Karpas-422 (cell line): ENCODE measurements at regions not wholly inside any gene's neighbourhood (a gene's known extent, or its start where the extent isn't known, plus 50 kb on each side); places are given as distances from the start of the nearest gene placed in this dataset.

Source experiments
- DNase-seq: peaks from one replicate; pipeline ENCODE4 v3.0.0-alpha.2; 2015
- H2AFZ ChIP-seq: fragments of 200-600 bp; sonication (generic); 2 replicates; pipeline ENCODE4 v1.6.1; 2014; ENCODE audit warnings: antibody characterized with exemption, low read length, mixed read lengths
- H3K27ac ChIP-seq: fragments of 200-600 bp; sonication (generic); 2 replicates; pipeline ENCODE4 v1.5.1; 2014; ENCODE audit warnings: mild to moderate bottlenecking, low read length, moderate library complexity
- H3K27me3 ChIP-seq: fragments of 200-600 bp; sonication (generic); 2 replicates; pipeline ENCODE4 v1.6.1; 2014; ENCODE audit warnings: low read length, mixed read lengths
- H3K36me3 ChIP-seq: fragments of 200-600 bp; sonication (generic); 2 replicates; pipeline ENCODE4 v1.6.1; 2014; ENCODE audit warnings: low read length, mixed read lengths; ENCODE audit not compliant: insufficient read depth
- H3K4me1 ChIP-seq: fragments of 200-600 bp; sonication (generic); 2 replicates; pipeline ENCODE4 v1.6.1; 2014; ENCODE audit warnings: mild to moderate bottlenecking, low read length, mixed read lengths
- H3K4me2 ChIP-seq: fragments of 200-600 bp; sonication (generic); 2 replicates; pipeline ENCODE4 v1.6.1; 2014; ENCODE audit warnings: low read length, low read depth, mild to moderate bottlenecking; ENCODE audit not compliant: poor library complexity, severe bottlenecking
- H3K4me3 ChIP-seq: fragments of 200-600 bp; sonication (generic); 2 replicates; pipeline ENCODE4 v1.5.1; 2014; ENCODE audit warnings: mild to moderate bottlenecking, antibody characterized with exemption, low read length, mixed read lengths
- H3K79me2 ChIP-seq: fragments of 200-600 bp; sonication (generic); 2 replicates; pipeline ENCODE4 v1.6.1; 2014; ENCODE audit warnings: mild to moderate bottlenecking, low read length, mixed read lengths
- H3K9ac ChIP-seq: fragments of 200-600 bp; sonication (generic); 2 replicates; pipeline ENCODE4 v1.6.0; 2014; ENCODE audit warnings: low read length
- H3K9me2 ChIP-seq: fragments of 200-600 bp; sonication (generic), shearing (Covaris generic); replicated peaks from 2 replicates; pipeline ENCODE4 v1.6.0; 2014; ENCODE audit warnings: mild to moderate bottlenecking, low read length, moderate library complexity; ENCODE audit not compliant: insufficient read depth
- H3K9me3 ChIP-seq: fragments of 300-700, 200-600 bp; sonication (generic); 2 replicates; pipeline ENCODE4 v1.6.1; 2014; ENCODE audit warnings: low read length, mixed read lengths
- H4K20me1 ChIP-seq: fragments of 200-600 bp; sonication (generic); 2 replicates; pipeline ENCODE4 v1.6.1; 2014; ENCODE audit warnings: mild to moderate bottlenecking, antibody characterized with exemption, low read length, low read depth; ENCODE audit not compliant: insufficient read depth

DNA sequence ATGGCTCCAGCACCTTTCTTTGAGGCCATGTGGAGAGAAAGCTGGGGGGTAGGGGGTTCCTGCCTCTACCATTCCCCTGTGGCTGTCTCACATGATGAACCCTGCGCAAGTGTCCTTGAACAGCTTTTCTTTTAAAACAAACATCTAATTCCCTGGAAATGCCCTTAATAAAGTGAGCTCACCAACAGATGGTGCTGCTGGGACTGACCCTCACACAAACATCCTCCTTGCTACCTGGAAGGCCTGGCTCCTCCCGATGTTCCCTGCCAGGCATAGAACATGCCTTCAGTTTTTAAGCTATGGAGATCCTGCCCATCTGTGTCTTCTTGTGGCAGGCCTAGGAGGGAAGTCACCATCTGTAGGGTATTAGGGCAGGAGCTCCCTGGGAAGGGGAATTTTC, 60.7 kb upstream of the GATA6 start:
- H3K4me1 ChIP-seq: no peaks in the 10 kb centered on the region
- H3K79me2 ChIP-seq: no peaks in the 10 kb centered on the region
- H3K9me3 ChIP-seq: no peaks in the 10 kb centered on the region
- no peak overlapping the region for H3K9ac ChIP-seq
- no peak overlapping the region for H3K4me3 ChIP-seq
- no peaks in the 10 kb centered on the region for H4K20me1 ChIP-seq
- no peaks in the 10 kb centered on the region for H3K27me3 ChIP-seq
- H2AFZ ChIP-seq: no peak overlapping the region
- no peak overlapping the region for H3K4me2 ChIP-seq
- H3K36me3 ChIP-seq: no peaks in the 10 kb centered on the region
- no peak for DNase-seq
- no peaks in the 10 kb centered on the region for H3K9me2 ChIP-seq
- H3K27ac ChIP-seq: no peak overlapping the region

DNA sequence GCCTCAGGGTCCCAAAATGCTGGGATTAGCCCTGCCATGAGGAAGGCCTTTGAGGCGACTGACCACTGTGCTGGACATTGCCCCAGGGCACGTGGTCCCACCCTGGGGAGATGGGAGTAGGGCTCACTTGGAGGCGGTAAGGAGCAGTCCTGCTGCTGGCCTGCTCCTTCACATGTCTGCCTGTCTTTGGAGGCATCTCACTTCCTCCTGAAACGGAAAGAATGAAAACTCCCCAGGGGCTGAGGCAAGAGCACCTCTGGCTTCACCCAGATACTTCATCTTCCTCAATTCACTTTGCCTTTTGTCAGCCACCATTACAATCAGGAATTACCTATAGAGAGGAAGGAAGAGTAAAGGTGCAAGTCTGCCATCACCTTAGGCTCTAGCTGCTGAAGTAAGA, 59.9 kb upstream of the GATA6 start:
- no peak for DNase-seq
- H3K4me3 ChIP-seq: no peak overlapping the region
- no peak overlapping the region for H2AFZ ChIP-seq
- no peaks in the 10 kb centered on the region for H3K9me3 ChIP-seq
- no peak overlapping the region for H3K9ac ChIP-seq
- no peak overlapping the region for H3K4me2 ChIP-seq
- H3K27me3 ChIP-seq: no peaks in the 10 kb centered on the region
- no peaks in the 10 kb centered on the region for H3K36me3 ChIP-seq
- no peak overlapping the region for H3K27ac ChIP-seq
- no peaks in the 10 kb centered on the region for H3K4me1 ChIP-seq
- no peaks in the 10 kb centered on the region for H3K79me2 ChIP-seq
- no peaks in the 10 kb centered on the region for H3K9me2 ChIP-seq
- no peaks in the 10 kb centered on the region for H4K20me1 ChIP-seq

DNA sequence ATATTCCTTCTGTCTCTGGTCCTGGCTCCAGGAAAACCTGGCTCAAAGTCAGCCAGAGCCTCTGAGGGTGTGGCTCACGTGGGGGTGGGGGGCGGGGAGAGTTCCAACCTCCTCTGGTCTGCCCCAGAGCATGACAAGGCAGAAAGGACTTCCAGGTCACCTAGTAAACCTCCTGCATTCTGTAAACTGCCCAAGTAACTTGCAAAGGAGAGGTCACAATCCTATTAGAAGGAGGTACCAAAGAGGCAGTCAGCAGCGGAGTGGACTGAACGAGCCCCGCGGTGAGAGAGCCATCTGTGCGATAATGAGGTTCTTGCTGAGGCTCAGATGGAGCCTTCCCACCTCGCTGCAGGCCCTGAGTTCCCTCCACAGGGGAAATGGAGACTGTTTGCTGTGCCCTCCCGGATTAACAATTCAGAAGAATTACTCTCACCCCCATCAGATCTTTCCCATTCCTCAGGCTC, 58.9 kb upstream of the GATA6 start:
- Histone ChIP-seq H4K20me1 (no peaks in the 10 kb centered on the region), H2AFZ (no peak overlapping the region), H3K9ac (no peak overlapping the region), H3K79me2 (no peaks in the 10 kb centered on the region), H3K27me3 (no peaks in the 10 kb centered on the region), H3K27ac (no peak overlapping the region), H3K4me3 (no peak overlapping the region), H3K9me2 (no peaks in the 10 kb centered on the region), H3K36me3 (no peaks in the 10 kb centered on the region), H3K4me1 (no peaks in the 10 kb centered on the region), H3K9me3 (no peaks in the 10 kb centered on the region), H3K4me2 (no peak overlapping the region)
- no peak for DNase-seq

DNA sequence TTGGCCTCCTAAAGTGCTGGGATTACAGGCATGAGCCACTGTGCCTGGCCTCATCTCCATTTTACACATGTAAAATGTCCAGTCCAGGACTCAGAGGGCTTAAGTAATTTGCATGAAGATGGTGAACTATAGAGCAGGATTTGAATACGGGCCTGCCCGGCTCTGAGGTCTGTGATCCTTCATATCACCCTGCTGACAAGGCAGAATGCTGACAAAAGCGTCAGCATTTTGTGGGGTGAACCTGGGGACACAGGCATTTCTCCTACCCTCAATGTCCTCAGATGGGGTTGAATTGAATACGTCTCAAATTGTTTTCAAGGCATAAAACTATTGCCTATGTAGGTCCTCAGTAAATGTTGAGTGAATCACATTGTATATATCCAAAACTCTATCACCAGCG, 57.2 kb upstream of the GATA6 start:
- Histone ChIP-seq H2AFZ (no peak overlapping the region), H3K27me3 (no peaks in the 10 kb centered on the region), H3K9me3 (no peaks in the 10 kb centered on the region), H3K9me2 (no peaks in the 10 kb centered on the region), H3K4me1 (no peaks in the 10 kb centered on the region), H3K79me2 (no peaks in the 10 kb centered on the region), H3K36me3 (no peaks in the 10 kb centered on the region), H3K4me3 (no peak overlapping the region), H3K27ac (no peak overlapping the region), H3K4me2 (no peak overlapping the region), H4K20me1 (no peaks in the 10 kb centered on the region), H3K9ac (no peak overlapping the region)
- DNase-seq: no peak

DNA sequence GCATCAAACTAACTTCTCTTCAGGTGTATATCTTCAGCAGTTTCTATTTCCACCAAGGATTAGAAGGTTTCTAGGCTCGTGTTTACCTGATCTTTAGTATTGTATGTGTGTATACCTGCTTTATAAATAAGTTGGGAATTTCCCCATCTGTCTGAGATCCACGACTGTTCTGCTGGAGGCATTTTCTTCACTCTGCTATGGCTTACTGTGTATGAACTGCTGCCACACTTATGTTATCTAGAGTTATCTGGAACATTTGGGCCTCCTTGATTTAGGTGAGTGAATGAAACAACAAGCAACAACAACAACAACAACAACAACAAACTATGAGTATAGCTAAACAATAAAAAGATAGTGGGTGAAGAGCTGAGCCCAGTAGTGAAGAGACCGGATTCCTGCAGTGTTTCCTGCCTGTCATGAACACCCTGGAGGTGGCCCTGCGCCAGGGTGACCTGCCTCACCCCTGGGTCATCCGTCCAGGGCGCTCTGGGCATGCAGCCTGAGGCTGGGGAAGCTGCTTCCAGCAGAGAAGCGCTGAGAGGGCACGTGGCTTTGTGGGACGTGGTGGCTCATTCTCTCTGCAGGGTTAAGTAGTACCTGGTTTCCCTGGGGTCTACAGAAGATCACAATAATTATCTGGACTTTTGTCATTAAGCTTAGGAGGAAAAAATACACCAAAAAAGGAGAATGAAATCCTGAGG, 56.1 kb upstream of the GATA6 start:
- Histone ChIP-seq H3K9me2 (no peaks in the 10 kb centered on the region), H3K9ac (no peak overlapping the region), H3K4me2 (no peak overlapping the region), H3K27ac (no peak overlapping the region), H4K20me1 (no peaks in the 10 kb centered on the region), H3K4me1 (no peaks in the 10 kb centered on the region), H3K4me3 (no peak overlapping the region), H3K79me2 (no peaks in the 10 kb centered on the region), H2AFZ (no peak overlapping the region), H3K27me3 (no peaks in the 10 kb centered on the region), H3K36me3 (no peaks in the 10 kb centered on the region), H3K9me3 (no peaks in the 10 kb centered on the region)
- no peak for DNase-seq

DNA sequence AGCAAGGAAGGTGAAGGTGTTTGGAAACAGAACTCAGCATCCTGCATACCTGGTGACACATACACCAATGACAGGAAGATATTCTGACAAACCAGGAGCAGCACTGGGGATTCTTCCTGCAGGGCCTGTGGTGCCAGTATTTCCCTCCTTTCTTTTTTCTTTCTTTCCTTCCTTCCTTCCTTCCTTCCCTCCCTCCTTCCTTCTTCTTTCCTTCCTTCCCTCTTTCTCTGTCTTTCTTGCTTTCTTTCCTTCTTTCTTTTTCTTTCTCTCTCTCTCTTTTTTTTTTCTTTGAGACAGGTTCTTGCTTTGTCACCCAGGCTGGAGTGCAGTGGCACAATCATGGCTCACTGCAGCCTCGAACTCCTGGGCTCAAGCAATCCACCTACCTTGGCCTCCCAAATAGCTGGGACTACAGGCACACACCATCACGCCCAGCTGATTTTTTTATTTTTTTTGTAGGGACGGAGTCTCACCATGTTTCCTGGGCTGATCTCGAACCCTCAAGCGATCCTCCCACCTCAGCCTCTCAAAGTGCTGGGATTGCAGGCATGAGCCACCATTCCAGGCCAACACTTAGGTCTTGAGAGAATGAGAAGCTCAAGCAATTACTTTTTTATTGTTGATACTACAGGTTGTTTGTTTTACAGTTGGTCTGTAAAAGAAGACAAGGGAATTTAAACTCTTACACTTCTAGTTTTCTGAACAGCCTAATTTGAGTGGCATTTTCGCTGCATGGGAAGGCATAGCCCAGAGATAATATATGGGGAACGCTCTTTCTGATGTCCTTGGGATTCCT, 54.7 kb upstream of the GATA6 start:
- no peak overlapping the region for H3K9ac ChIP-seq
- no peak overlapping the region for H3K4me3 ChIP-seq
- no peak overlapping the region for H3K27ac ChIP-seq
- no peaks in the 10 kb centered on the region for H3K27me3 ChIP-seq
- H3K79me2 ChIP-seq: no peaks in the 10 kb centered on the region
- H3K9me3 ChIP-seq: no peaks in the 10 kb centered on the region
- no peak for DNase-seq
- no peaks in the 10 kb centered on the region for H3K36me3 ChIP-seq
- no peaks in the 10 kb centered on the region for H3K9me2 ChIP-seq
- H3K4me2 ChIP-seq: no peak overlapping the region
- H4K20me1 ChIP-seq: no peaks in the 10 kb centered on the region
- H2AFZ ChIP-seq: no peak overlapping the region
- no peaks in the 10 kb centered on the region for H3K4me1 ChIP-seq

DNA sequence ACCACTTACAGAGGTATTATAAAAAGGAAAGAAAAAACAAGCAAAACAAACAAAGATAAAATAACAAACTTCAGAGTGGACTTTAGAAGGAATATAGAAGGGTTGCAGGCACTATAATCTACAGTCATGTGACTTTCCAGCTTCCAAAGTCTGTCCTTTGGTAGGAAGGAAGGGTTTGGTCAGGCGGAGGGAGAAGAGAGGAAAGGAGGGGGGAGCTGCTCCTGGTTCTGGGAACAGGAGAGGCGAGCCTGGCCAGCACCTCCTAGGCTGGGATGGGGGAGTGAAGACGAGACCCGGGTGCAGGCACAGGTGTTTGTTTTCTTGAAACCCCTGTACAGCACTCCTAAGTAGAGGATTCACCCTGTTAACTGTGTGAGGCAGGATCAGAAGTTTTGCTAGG, 53.8 kb upstream of the GATA6 start:
- Histone ChIP-seq H2AFZ (no peak overlapping the region), H3K9ac (no peak overlapping the region), H3K9me2 (no peaks in the 10 kb centered on the region), H3K4me2 (no peak overlapping the region), H3K27ac (no peak overlapping the region), H3K4me1 (no peaks in the 10 kb centered on the region), H3K9me3 (no peaks in the 10 kb centered on the region), H3K27me3 (no peaks in the 10 kb centered on the region), H3K79me2 (no peaks in the 10 kb centered on the region), H3K4me3 (no peak overlapping the region), H3K36me3 (no peaks in the 10 kb centered on the region), H4K20me1 (no peaks in the 10 kb centered on the region)
- no peak for DNase-seq
